HG03378 (cell line): ENCODE measurements at regions not wholly inside any gene's neighbourhood (a gene's known extent, or its start where the extent isn't known, plus 50 kb on each side); places are given as distances from the start of the nearest gene placed in this dataset.

Experiments
- ATAC-seq: cut with Tn5 transposase; IDR thresholded peaks from one replicate; pipeline ENCODE4 v1.9.1; 2021; ENCODE audit warnings: mild to moderate bottlenecking, moderate library complexity; ENCODE audit not compliant: unreplicated experiment

- no peak for ATAC-seq
Observed at GRCh38 chr10:105807935-105808587, 1167.0 kb downstream of the SORCS3 start.

- ATAC-seq: no peak
Observed at GRCh38 chr10:105803206-105803605, 1162.1 kb downstream of the SORCS3 start.

GRCh38 chr10:105800641-105801040 lies 1159.6 kb downstream of the SORCS3 start:
- no peak for ATAC-seq

- ATAC-seq: no peak
Observed at GRCh38 chr10:105798328-105798889, 1157.3 kb downstream of the SORCS3 start.

GRCh38 chr10:105797234-105797890 lies 1156.3 kb downstream of the SORCS3 start:
- peak; percentile 62 for ATAC-seq

- ATAC-seq: no peak
Observed at GRCh38 chr10:105793071-105793470, 1152.0 kb downstream of the SORCS3 start.

- no peak for ATAC-seq
Observed at GRCh38 chr10:105785721-105786120, 1144.6 kb downstream of the SORCS3 start.

GRCh38 chr10:105783936-105784483 lies 1142.9 kb downstream of the SORCS3 start:
- ATAC-seq: no peak

- ATAC-seq: no peak
Observed at GRCh38 chr10:105774881-105775280, 1133.8 kb downstream of the SORCS3 start.

GRCh38 chr10:105774351-105774750 lies 1133.3 kb downstream of the SORCS3 start:
- ATAC-seq: no peak

- ATAC-seq: no peak
Observed at GRCh38 chr10:105770524-105771212, 1129.6 kb downstream of the SORCS3 start.

- no peak for ATAC-seq
Observed at GRCh38 chr10:105769248-105770184, 1128.4 kb downstream of the SORCS3 start.

- ATAC-seq: no peak
Observed at GRCh38 chr10:105763611-105764010, 1122.5 kb downstream of the SORCS3 start.

GRCh38 chr10:105761576-105762260 lies 1120.6 kb downstream of the SORCS3 start:
- ATAC-seq: no peak

GRCh38 chr10:105759669-105760068 lies 1118.6 kb downstream of the SORCS3 start:
- ATAC-seq: no peak

GRCh38 chr10:105758209-105758998 lies 1117.3 kb downstream of the SORCS3 start:
- no peak for ATAC-seq

- no peak for ATAC-seq
Observed at GRCh38 chr10:105757302-105757701, 1116.2 kb downstream of the SORCS3 start.

- no peak for ATAC-seq
Observed at GRCh38 chr10:105756386-105756785, 1115.3 kb downstream of the SORCS3 start.

- ATAC-seq: no peak
Observed at GRCh38 chr10:105751688-105752087, 1110.6 kb downstream of the SORCS3 start.
